MCF 10A (cell line): ENCODE measurements at regions not wholly inside any gene's neighbourhood (a gene's known extent, or its start where the extent isn't known, plus 50 kb on each side); places are given as distances from the start of the nearest gene placed in this dataset.

Experiments used
- BruUV-seq: library from RNA; stranded (reverse); fragments of 400-500 nt; replicated peaks from 2 replicates; lab custom pipeline; 2021; lab: Mats Ljungman, UMichigan
- CTCF ChIA-PET: fragments of 300-600 bp; sonication (Branson Sonifier 250); formaldehyde crosslinking; extraction: SDS; loops from one replicate; lab custom pipeline; 2021; ENCODE audit warnings: antibody characterized with exemption, inconsistent platforms; lab: Yijun Ruan, JAX
- POLR2A ChIA-PET: fragments of 300-600, 350-650 bp; sonication (Branson Sonifier 250); formaldehyde crosslinking; extraction: SDS; loops from one replicate; lab custom pipeline; 2020; ENCODE audit warnings: antibody characterized with exemption, inconsistent platforms; lab: Yijun Ruan, JAX
- DNase-seq: peaks from one replicate; pipeline ENCODE4 v3.0.0-alpha.2; 2018; ENCODE audit not compliant: unreplicated experiment
- H3K27ac Mint-ChIP-seq: one replicate; pipeline ENCODE4 v1.8.0; 2022; ENCODE audit warnings: mild to moderate bottlenecking, low read depth, mixed read lengths; ENCODE audit not compliant: unreplicated experiment
- H3K27me3 Mint-ChIP-seq: one replicate; pipeline ENCODE4 v1.8.0; 2022; ENCODE audit warnings: mixed read lengths; ENCODE audit not compliant: insufficient read depth, unreplicated experiment
- H3K36me3 Mint-ChIP-seq: one replicate; pipeline ENCODE4 v1.8.0; 2022; ENCODE audit warnings: mild to moderate bottlenecking, moderate library complexity, mixed read lengths; ENCODE audit not compliant: insufficient read depth, unreplicated experiment
- H3K4me1 Mint-ChIP-seq: one replicate; pipeline ENCODE4 v1.8.0; 2022; ENCODE audit warnings: mixed read lengths; ENCODE audit not compliant: insufficient read depth, unreplicated experiment
- H3K4me3 Mint-ChIP-seq: one replicate; pipeline ENCODE4 v1.8.0; 2022; ENCODE audit warnings: mild to moderate bottlenecking, moderate library complexity, mixed read lengths; ENCODE audit not compliant: unreplicated experiment
- H3K9me3 Mint-ChIP-seq: one replicate; pipeline ENCODE4 v1.8.0; 2022; ENCODE audit warnings: mixed read lengths; ENCODE audit not compliant: unreplicated experiment
- intact Hi-C: fragments of 100-400 bp; cut with micrococcal nuclease; formaldehyde crosslinking; loops from 2 replicates; pipeline ENCODE4 v1.14.1; 2022
- TF ChIP-seq, protein P1 (sequence below): fragments of 200-600 bp; IDR thresholded peaks from one replicate; pipeline ENCODE4 v1.8.0; 2022; ENCODE audit warnings: antibody characterized with exemption, mild to moderate bottlenecking; ENCODE audit not compliant: unreplicated experiment

DNA sequence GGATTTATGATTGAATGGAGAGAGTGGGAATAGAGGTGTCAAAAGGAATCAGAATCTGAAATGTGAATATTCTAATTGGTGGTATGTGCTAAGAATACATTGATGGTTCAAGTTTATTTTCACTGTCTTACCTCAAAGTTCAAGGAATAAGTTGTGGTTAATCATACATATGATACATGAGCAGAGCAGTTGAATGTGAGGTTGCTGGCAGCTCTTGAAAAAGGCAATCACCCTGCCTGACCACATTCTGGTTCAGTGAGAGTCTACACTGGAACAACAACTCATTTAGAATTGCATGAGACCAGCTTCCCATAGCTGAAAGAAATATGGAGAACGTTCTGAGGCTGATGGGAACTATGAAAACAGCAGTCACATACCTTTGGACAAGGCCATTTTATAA is 68.3 kb upstream of the ARHGAP29 start:
- peaks cover 17% of the 10 kb centered on the region for H3K4me1 Mint-ChIP-seq
- intact Hi-C loops = no loop called here

DNA sequence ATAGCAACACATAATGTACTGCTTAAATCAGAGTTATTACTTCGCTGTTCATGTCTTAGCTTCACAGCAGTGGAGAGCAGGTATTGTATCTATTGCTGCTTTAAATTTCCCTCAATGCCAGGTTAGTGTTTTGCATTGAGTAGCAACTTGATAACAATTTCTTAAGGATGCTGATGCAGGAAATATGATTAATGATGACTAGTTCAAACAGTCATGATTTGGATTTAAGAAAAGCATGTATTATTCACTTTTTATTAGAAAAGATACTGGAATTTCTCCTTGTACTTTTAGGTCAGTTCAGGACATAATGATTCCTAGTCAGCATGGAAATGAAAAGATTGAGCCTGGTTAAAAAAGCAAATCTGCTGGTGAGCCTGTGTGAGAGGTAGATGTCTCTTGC is 67.2 kb upstream of the ARHGAP29 start:
- TF ChIP-seq, protein P1, sequence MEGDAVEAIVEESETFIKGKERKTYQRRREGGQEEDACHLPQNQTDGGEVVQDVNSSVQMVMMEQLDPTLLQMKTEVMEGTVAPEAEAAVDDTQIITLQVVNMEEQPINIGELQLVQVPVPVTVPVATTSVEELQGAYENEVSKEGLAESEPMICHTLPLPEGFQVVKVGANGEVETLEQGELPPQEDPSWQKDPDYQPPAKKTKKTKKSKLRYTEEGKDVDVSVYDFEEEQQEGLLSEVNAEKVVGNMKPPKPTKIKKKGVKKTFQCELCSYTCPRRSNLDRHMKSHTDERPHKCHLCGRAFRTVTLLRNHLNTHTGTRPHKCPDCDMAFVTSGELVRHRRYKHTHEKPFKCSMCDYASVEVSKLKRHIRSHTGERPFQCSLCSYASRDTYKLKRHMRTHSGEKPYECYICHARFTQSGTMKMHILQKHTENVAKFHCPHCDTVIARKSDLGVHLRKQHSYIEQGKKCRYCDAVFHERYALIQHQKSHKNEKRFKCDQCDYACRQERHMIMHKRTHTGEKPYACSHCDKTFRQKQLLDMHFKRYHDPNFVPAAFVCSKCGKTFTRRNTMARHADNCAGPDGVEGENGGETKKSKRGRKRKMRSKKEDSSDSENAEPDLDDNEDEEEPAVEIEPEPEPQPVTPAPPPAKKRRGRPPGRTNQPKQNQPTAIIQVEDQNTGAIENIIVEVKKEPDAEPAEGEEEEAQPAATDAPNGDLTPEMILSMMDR = no peak
- intact Hi-C loops = no loop called here
- no peaks in the 10 kb centered on the region for H3K9me3 Mint-ChIP-seq
- no peak for DNase-seq
- no peaks in the 10 kb centered on the region for H3K27me3 Mint-ChIP-seq
- ChIA-PET POLR2A (no interaction called here), CTCF (interaction anchor here (0.6 kb wide), 1 partner anchor 28 kb away, joined by 3 read pairs; no protein-coding TSS in a partner anchor)
- BruUV-seq = no TSS peak
- peaks cover 28% of the 10 kb centered on the region for H3K4me1 Mint-ChIP-seq
- H3K27ac Mint-ChIP-seq = no peak overlapping the region
- no peak overlapping the region for H3K4me3 Mint-ChIP-seq
- no peaks in the 10 kb centered on the region for H3K36me3 Mint-ChIP-seq

More for the DNA sequence above, 68.3 kb upstream of the ARHGAP29 start:
- Mint-ChIP-seq H3K9me3 (no peaks in the 10 kb centered on the region), H3K36me3 (no peaks in the 10 kb centered on the region), H3K27ac (no peak overlapping the region), H3K4me3 (no peak overlapping the region), H3K27me3 (no peaks in the 10 kb centered on the region)
- ChIA-PET CTCF (no interaction called here), POLR2A (interaction anchor here (1.0 kb wide), 1 partner anchor 12 kb away, joined by 4 read pairs; no protein-coding TSS in a partner anchor)
- no peak for DNase-seq
- BruUV-seq = no TSS peak
- TF ChIP-seq, protein P1 = no peak

DNA sequence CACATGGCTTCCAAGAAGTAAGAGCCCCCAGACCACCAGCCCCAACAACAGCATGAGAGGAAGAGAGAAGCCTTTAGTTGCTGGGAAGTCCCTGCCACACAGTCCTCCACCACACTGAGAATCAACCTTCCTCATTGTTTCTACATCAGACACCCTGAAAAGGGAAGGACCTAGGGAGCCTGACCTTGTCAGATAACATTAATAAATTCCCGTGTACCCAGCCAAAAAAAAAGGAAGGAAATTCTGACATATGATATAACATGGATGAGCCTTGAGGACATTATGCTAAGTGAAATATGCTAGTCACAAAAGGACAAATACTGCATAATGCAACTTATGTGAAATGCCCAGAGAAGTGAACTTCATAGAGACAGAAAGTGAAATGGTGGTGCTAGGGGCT is 65.6 kb upstream of the ARHGAP29 start:
- H3K27me3 Mint-ChIP-seq = no peaks in the 10 kb centered on the region
- ChIA-PET CTCF (no interaction called here), POLR2A (no interaction called here)
- no peak overlapping the region for H3K27ac Mint-ChIP-seq
- intact Hi-C loops = no loop called here
- no peaks in the 10 kb centered on the region for H3K9me3 Mint-ChIP-seq
- TF ChIP-seq, protein P1 = no peak
- no peaks in the 10 kb centered on the region for H3K36me3 Mint-ChIP-seq
- peaks cover 30% of the 10 kb centered on the region for H3K4me1 Mint-ChIP-seq
- H3K4me3 Mint-ChIP-seq = no peak overlapping the region
- BruUV-seq = no TSS peak
- no peak for DNase-seq

DNA sequence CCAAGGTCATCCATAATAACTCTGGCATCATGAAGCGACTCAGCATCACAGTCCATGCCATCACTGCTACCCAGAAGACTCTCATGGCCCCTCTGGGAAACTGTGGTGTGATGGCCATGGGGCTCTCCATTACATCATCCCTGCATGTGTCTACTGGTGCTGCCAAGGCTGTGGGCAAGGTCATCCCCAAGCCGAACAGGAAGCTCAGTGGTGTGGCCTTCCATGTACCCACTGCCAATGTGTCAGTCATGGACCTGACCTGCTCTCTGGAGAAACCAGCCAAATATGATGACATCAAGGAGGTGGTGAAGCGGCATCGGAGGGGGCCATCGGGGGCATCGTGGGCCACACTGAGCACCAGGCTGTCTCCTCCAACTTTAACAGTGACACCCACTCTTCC is 65.1 kb upstream of the ARHGAP29 start:
- TF ChIP-seq, protein P1 = no peak
- intact Hi-C loops = no loop called here
- peaks cover 30% of the 10 kb centered on the region for H3K4me1 Mint-ChIP-seq
- no peaks in the 10 kb centered on the region for H3K36me3 Mint-ChIP-seq
- ChIA-PET CTCF (no interaction called here), POLR2A (no interaction called here)
- H3K27me3 Mint-ChIP-seq = no peaks in the 10 kb centered on the region
- BruUV-seq = no TSS peak
- H3K27ac Mint-ChIP-seq = no peak overlapping the region
- H3K4me3 Mint-ChIP-seq = no peak overlapping the region
- H3K9me3 Mint-ChIP-seq = no peaks in the 10 kb centered on the region
- DNase-seq = no peak
